22Rv1 (cell line): ENCODE measurements at regions not wholly inside any gene's neighbourhood (a gene's known extent, or its start where the extent isn't known, plus 50 kb on each side); places are given as distances from the start of the nearest gene placed in this dataset.

Experiments used
- ZFX ChIP-seq: fragments of 450-650 bp; IDR thresholded peaks from 2 replicates; pipeline ENCODE4 v1.6.1; 2017; ENCODE audit warnings: antibody characterized with exemption, borderline replicate concordance
- TF ChIP-seq, protein P1 (sequence below): fragments of 450-650 bp; IDR thresholded peaks from 2 replicates; pipeline ENCODE4 v1.5.1; 2017; ENCODE audit warnings: mild to moderate bottlenecking

DNA sequence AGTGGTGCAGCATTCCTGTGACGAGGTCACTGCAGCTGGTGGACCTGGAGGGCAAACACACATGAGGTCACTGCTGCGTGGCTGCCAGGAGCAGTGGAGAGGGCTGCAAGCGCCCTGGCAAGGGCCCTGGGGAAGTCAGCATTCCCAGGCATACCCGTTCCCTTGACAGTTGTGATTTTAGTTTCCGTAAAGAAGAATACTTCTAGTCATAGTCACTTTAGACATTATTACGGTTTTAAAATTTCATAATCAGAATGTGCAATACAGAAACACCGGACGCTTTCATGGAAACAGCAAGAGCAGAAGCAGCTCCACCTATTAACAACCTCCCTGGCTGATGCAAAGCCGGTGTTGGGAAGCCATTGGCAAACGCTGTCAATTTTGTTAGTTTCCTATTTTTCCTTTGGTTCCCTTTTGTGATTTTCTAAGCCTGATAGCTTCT is 129.8 kb downstream of the GADD45G start:
- TF ChIP-seq, protein P1, sequence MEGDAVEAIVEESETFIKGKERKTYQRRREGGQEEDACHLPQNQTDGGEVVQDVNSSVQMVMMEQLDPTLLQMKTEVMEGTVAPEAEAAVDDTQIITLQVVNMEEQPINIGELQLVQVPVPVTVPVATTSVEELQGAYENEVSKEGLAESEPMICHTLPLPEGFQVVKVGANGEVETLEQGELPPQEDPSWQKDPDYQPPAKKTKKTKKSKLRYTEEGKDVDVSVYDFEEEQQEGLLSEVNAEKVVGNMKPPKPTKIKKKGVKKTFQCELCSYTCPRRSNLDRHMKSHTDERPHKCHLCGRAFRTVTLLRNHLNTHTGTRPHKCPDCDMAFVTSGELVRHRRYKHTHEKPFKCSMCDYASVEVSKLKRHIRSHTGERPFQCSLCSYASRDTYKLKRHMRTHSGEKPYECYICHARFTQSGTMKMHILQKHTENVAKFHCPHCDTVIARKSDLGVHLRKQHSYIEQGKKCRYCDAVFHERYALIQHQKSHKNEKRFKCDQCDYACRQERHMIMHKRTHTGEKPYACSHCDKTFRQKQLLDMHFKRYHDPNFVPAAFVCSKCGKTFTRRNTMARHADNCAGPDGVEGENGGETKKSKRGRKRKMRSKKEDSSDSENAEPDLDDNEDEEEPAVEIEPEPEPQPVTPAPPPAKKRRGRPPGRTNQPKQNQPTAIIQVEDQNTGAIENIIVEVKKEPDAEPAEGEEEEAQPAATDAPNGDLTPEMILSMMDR = no peak
- no peak for TF ChIP-seq ZFX
